ENCODE measurements at regions not wholly inside any gene's neighbourhood (a gene's known extent, or its start where the extent isn't known, plus 50 kb on each side); places are given as distances from the start of the nearest gene placed in this dataset. TPM values are rescaled to one million over a fixed set of nuclear protein-coding genes. Genes with fewer than 3 reads are reported as not detected.

- 54 to 63% methylated on average over 1 of the region's 1 CpG for WGBS, 2 donors
- H3K36me3 ChIP-seq, result no peaks in the 10 kb centered on the region
- H3K4me3 ChIP-seq, result no peak overlapping the region
- no peaks in the 10 kb centered on the region for H3K9me3 ChIP-seq
- H3K4me1 ChIP-seq, result no peaks in the 10 kb centered on the region
- no peak for DNase-seq (ENCODE audit: low spot score in 2 of 2)
- peaks cover 0 to 7% of the 10 kb centered on the region in 2 donors for H3K27me3 ChIP-seq
- TF ChIP-seq EP300 (IDR thresholded peaks at IDR 0.05) (no peak), CTCF (IDR thresholded peaks at IDR 0.05) (no peak), POLR2A (IDR thresholded peaks at IDR 0.05) (no peak)
- H3K27ac ChIP-seq, result no peak overlapping the region
These were observed 108.2 kb downstream of the NBPF12 start for GRCh38 chr1:147046189-147046862.

Small RNA genes in the stretch of these regions (small RNA-seq; reads per million reads assigned to genes)
- gene RNU1-151P, result not detected
